ENCODE measurements at regions not wholly inside any gene's neighbourhood (a gene's known extent, or its start where the extent isn't known, plus 50 kb on each side); places are given as distances from the start of the nearest gene placed in this dataset.

- H3K4me3 ChIP-seq (ENCODE audit: low read depth, low read length) = no peak overlapping the region
- no peak for TF ChIP-seq CTCF (IDR thresholded peaks at IDR 0.05; ENCODE audit: borderline replicate concordance, insufficient read depth, low read depth, low read length)
These were observed 401.6 kb downstream of the SLC4A3 start for GRCh38 chr2:220029013-220029412.

- H3K4me3 ChIP-seq (ENCODE audit: low read depth, low read length) = no peak overlapping the region
- no peak for TF ChIP-seq CTCF (IDR thresholded peaks at IDR 0.05; ENCODE audit: borderline replicate concordance, insufficient read depth, low read depth, low read length)
These were observed 406.1 kb downstream of the SLC4A3 start for GRCh38 chr2:220033546-220033945.

GRCh38 chr2:220034426-220035130 lies 407.1 kb downstream of the SLC4A3 start:
- H3K4me3 ChIP-seq (ENCODE audit: low read depth, low read length) = no peak overlapping the region
- no peak for TF ChIP-seq CTCF (IDR thresholded peaks at IDR 0.05; ENCODE audit: borderline replicate concordance, insufficient read depth, low read depth, low read length)

GRCh38 chr2:220036431-220036830 lies 409.0 kb downstream of the SLC4A3 start:
- no peak for TF ChIP-seq CTCF (IDR thresholded peaks at IDR 0.05; ENCODE audit: borderline replicate concordance, insufficient read depth, low read depth, low read length)
- H3K4me3 ChIP-seq (ENCODE audit: low read depth, low read length) = no peak overlapping the region

GRCh38 chr2:220040346-220040745 lies 412.9 kb downstream of the SLC4A3 start:
- TF ChIP-seq CTCF (IDR thresholded peaks at IDR 0.05; ENCODE audit: borderline replicate concordance, insufficient read depth, low read depth, low read length) = no peak
- no peak overlapping the region for H3K4me3 ChIP-seq (ENCODE audit: low read depth, low read length)

- no peak for TF ChIP-seq CTCF (IDR thresholded peaks at IDR 0.05; ENCODE audit: borderline replicate concordance, insufficient read depth, low read depth, low read length)
- H3K4me3 ChIP-seq (ENCODE audit: low read depth, low read length) = no peak overlapping the region
These were observed 414.0 kb downstream of the SLC4A3 start for GRCh38 chr2:220041447-220041846.

All from GM12875 (cell line).